ENCODE measurements at regions not wholly inside any gene's neighbourhood (a gene's known extent, or its start where the extent isn't known, plus 50 kb on each side); places are given as distances from the start of the nearest gene placed in this dataset.

GRCh38 chr6:84512391-84512790 lies 252.0 kb downstream of the TBX18 start:
- H3K27me3 ChIP-seq (ENCODE audit: control insufficient read depth in 4 of 4, insufficient read depth in 4 of 4, low read length in 3 of 4), result no peaks in the 10 kb centered on the region
- no peak for TF ChIP-seq FOXA1 (IDR thresholded peaks at IDR 0.05)
- TF ChIP-seq YY1 (IDR thresholded peaks at IDR 0.05), result no peak
- TF ChIP-seq REST (IDR thresholded peaks at IDR 0.05), result no peak
- no peak for TF ChIP-seq ATF3 (IDR thresholded peaks at IDR 0.05)
- H3K4me1 ChIP-seq (ENCODE audit: control insufficient read depth in 4 of 4, insufficient read depth in 4 of 4, low read length in 3 of 4), result no peaks in the 10 kb centered on the region
- no peak overlapping the region for H3K27ac ChIP-seq (ENCODE audit: low read depth in 1 of 2, low read length in 2 of 2)
- WGBS, result 64% methylated on average over 2 of the region's 2 CpGs
- H3K9me3 ChIP-seq (ENCODE audit: control insufficient read depth in 4 of 4, low read length in 3 of 4), result no peaks in the 10 kb centered on the region
- no peak overlapping the region for H3K4me3 ChIP-seq (ENCODE audit: low read depth in 1 of 3, low read length in 3 of 3)
- H3K36me3 ChIP-seq (ENCODE audit: control insufficient read depth in 4 of 4, insufficient read depth in 3 of 4, low read depth in 1 of 4, low read length in 3 of 4), result no peaks in the 10 kb centered on the region
- no peak overlapping the region for H3K9ac ChIP-seq (ENCODE audit: low read depth in 1 of 2, low read length in 2 of 2)
- DNase-seq (ENCODE audit: low spot score), result no peak

- Histone ChIP-seq H3K4me1 (ENCODE audit: control insufficient read depth in 4 of 4, insufficient read depth in 4 of 4, low read length in 3 of 4) (no peaks in the 10 kb centered on the region), H3K27me3 (ENCODE audit: control insufficient read depth in 4 of 4, insufficient read depth in 4 of 4, low read length in 3 of 4) (no peaks in the 10 kb centered on the region), H3K4me3 (ENCODE audit: low read depth in 1 of 3, low read length in 3 of 3) (no peak overlapping the region), H3K9ac (ENCODE audit: low read depth in 1 of 2, low read length in 2 of 2) (no peak overlapping the region), H3K36me3 (ENCODE audit: control insufficient read depth in 4 of 4, insufficient read depth in 3 of 4, low read depth in 1 of 4, low read length in 3 of 4) (no peaks in the 10 kb centered on the region), H3K27ac (ENCODE audit: low read depth in 1 of 2, low read length in 2 of 2) (no peak overlapping the region), H3K9me3 (ENCODE audit: control insufficient read depth in 4 of 4, low read length in 3 of 4) (no peaks in the 10 kb centered on the region)
- 22% methylated on average over 3 of the region's 3 CpGs for WGBS
- TF ChIP-seq SP1 (IDR thresholded peaks at IDR 0.05), result peak; percentile 39
- peak; percentile 79 to 89 for TF ChIP-seq HNF4A (conservative IDR thresholded peaks at IDR 0.05)
- TF ChIP-seq CTCF (IDR thresholded peaks at IDR 0.05; ENCODE audit: low read depth, low read length, missing input control), result no peak
- TF ChIP-seq JUND (IDR thresholded peaks at IDR 0.05), result no peak
- DNase-seq (ENCODE audit: low spot score), result no peak
Observed at GRCh38 chr6:84511929-84512328, 252.5 kb downstream of the TBX18 start.

- Histone ChIP-seq H3K9ac (ENCODE audit: low read depth in 1 of 2, low read length in 2 of 2) (no peak overlapping the region), H3K36me3 (ENCODE audit: control insufficient read depth in 4 of 4, insufficient read depth in 3 of 4, low read depth in 1 of 4, low read length in 3 of 4) (no peaks in the 10 kb centered on the region), H3K4me3 (ENCODE audit: low read depth in 1 of 3, low read length in 3 of 3) (no peak overlapping the region), H3K9me3 (ENCODE audit: control insufficient read depth in 4 of 4, low read length in 3 of 4) (no peaks in the 10 kb centered on the region), H3K27ac (ENCODE audit: low read depth in 1 of 2, low read length in 2 of 2) (no peak overlapping the region), H3K27me3 (ENCODE audit: control insufficient read depth in 4 of 4, insufficient read depth in 4 of 4, low read length in 3 of 4) (no peaks in the 10 kb centered on the region), H3K4me1 (ENCODE audit: control insufficient read depth in 4 of 4, insufficient read depth in 4 of 4, low read length in 3 of 4) (no peaks in the 10 kb centered on the region)
- TF ChIP-seq HNF4A (conservative IDR thresholded peaks at IDR 0.05) (no peak), TAF1 (conservative IDR thresholded peaks at IDR 0.05) (no peak), CTCF (IDR thresholded peaks at IDR 0.05; ENCODE audit: low read depth, low read length, missing input control) (no peak), GABPA (IDR thresholded peaks at IDR 0.05 in 1 of 2, conservative IDR thresholded peaks at IDR 0.05 in 1 of 2) (no peak), YY1 (IDR thresholded peaks at IDR 0.05) (no peak), ATF3 (IDR thresholded peaks at IDR 0.05) (no peak), MAX (IDR thresholded peaks at IDR 0.05) (no peak), HNF4G (IDR thresholded peaks at IDR 0.05) (no peak), JUND (IDR thresholded peaks at IDR 0.05) (no peak), ZBTB33 (IDR thresholded peaks at IDR 0.05) (no peak), NR2F2 (IDR thresholded peaks at IDR 0.05) (no peak), RAD21 (IDR thresholded peaks at IDR 0.05) (no peak)
- no peak for DNase-seq (ENCODE audit: low spot score)
Observed at GRCh38 chr6:84508981-84509380, 255.4 kb downstream of the TBX18 start.

Data from liver (tissue), 8 donors.